ENCODE measurements at regions not wholly inside any gene's neighbourhood (a gene's known extent, or its start where the extent isn't known, plus 50 kb on each side); places are given as distances from the start of the nearest gene placed in this dataset.

- DNase-seq (ENCODE audit: low spot score in 2 of 2, unreplicated experiment in 2 of 2), result no peak
- no peak overlapping the region for H3K4me3 Mint-ChIP-seq
- no peak for TF ChIP-seq CTCF (IDR thresholded peaks at IDR 0.05; ENCODE audit: unreplicated experiment)
- no peaks in the 10 kb centered on the region for H3K36me3 Mint-ChIP-seq
- no peaks in the 10 kb centered on the region for H3K27me3 Mint-ChIP-seq (ENCODE audit: low read depth)
- no peaks in the 10 kb centered on the region for H3K4me1 Mint-ChIP-seq
- no peak overlapping the region for H3K27ac Mint-ChIP-seq
- peaks cover 15% of the 10 kb centered on the region for H3K9me3 Mint-ChIP-seq
Observed at GRCh38 chr4:184306470-184306869, 88.8 kb upstream of the ENPP6 start.

- DNase-seq (ENCODE audit: low spot score in 2 of 2, unreplicated experiment in 2 of 2), result no peak
- H3K9me3 Mint-ChIP-seq, result peaks cover 20% of the 10 kb centered on the region
Observed at GRCh38 chr4:184300816-184301215, 83.1 kb upstream of the ENPP6 start.

GRCh38 chr4:184298254-184298653, 80.6 kb upstream of the ENPP6 start:
- Mint-ChIP-seq H3K27me3 (ENCODE audit: low read depth) (no peaks in the 10 kb centered on the region), H3K36me3 (no peaks in the 10 kb centered on the region), H3K4me1 (no peaks in the 10 kb centered on the region), H3K9me3 (peaks cover 12% of the 10 kb centered on the region), H3K27ac (no peak overlapping the region), H3K4me3 (no peak overlapping the region)
- TF ChIP-seq CTCF (IDR thresholded peaks at IDR 0.05; ENCODE audit: unreplicated experiment), result no peak
- DNase-seq (ENCODE audit: low spot score in 2 of 2, unreplicated experiment in 2 of 2), result no peak

More at GRCh38 chr4:184300816-184301215, 83.1 kb upstream of the ENPP6 start:
- no peak for TF ChIP-seq CTCF (IDR thresholded peaks at IDR 0.05; ENCODE audit: unreplicated experiment)
- H3K27me3 Mint-ChIP-seq (ENCODE audit: low read depth), result no peaks in the 10 kb centered on the region
- no peak overlapping the region for H3K4me3 Mint-ChIP-seq
- H3K4me1 Mint-ChIP-seq, result no peaks in the 10 kb centered on the region
- H3K27ac Mint-ChIP-seq, result no peak overlapping the region
- H3K36me3 Mint-ChIP-seq, result no peaks in the 10 kb centered on the region

GRCh38 chr4:184295206-184295605, 77.5 kb upstream of the ENPP6 start:
- no peak for TF ChIP-seq CTCF (IDR thresholded peaks at IDR 0.05; ENCODE audit: unreplicated experiment)
- Mint-ChIP-seq H3K4me1 (no peaks in the 10 kb centered on the region), H3K27me3 (ENCODE audit: low read depth) (no peaks in the 10 kb centered on the region), H3K9me3 (peaks cover 7% of the 10 kb centered on the region), H3K27ac (no peak overlapping the region), H3K4me3 (no peak overlapping the region), H3K36me3 (no peaks in the 10 kb centered on the region)
- DNase-seq (ENCODE audit: low spot score in 2 of 2, unreplicated experiment in 2 of 2), result no peak

- Mint-ChIP-seq H3K36me3 (no peaks in the 10 kb centered on the region), H3K9me3 (peaks cover 7% of the 10 kb centered on the region), H3K27ac (no peak overlapping the region), H3K4me3 (no peak overlapping the region), H3K27me3 (ENCODE audit: low read depth) (no peaks in the 10 kb centered on the region), H3K4me1 (no peaks in the 10 kb centered on the region)
- no peak for TF ChIP-seq CTCF (IDR thresholded peaks at IDR 0.05; ENCODE audit: unreplicated experiment)
- DNase-seq (ENCODE audit: low spot score in 2 of 2, unreplicated experiment in 2 of 2), result no peak
Observed at GRCh38 chr4:184294606-184295133, 77.0 kb upstream of the ENPP6 start.

- no peak for TF ChIP-seq CTCF (IDR thresholded peaks at IDR 0.05; ENCODE audit: unreplicated experiment)
- Mint-ChIP-seq H3K27ac (no peak overlapping the region), H3K4me3 (no peak overlapping the region), H3K27me3 (ENCODE audit: low read depth) (no peaks in the 10 kb centered on the region), H3K4me1 (peaks cover 2% of the 10 kb centered on the region), H3K9me3 (peaks cover 7% of the 10 kb centered on the region), H3K36me3 (no peaks in the 10 kb centered on the region)
- DNase-seq (ENCODE audit: low spot score in 2 of 2, unreplicated experiment in 2 of 2), result no peak
Observed at GRCh38 chr4:184293552-184293951, 75.9 kb upstream of the ENPP6 start.
